Osteoblast (primary cell): ENCODE measurements at regions not wholly inside any gene's neighbourhood (a gene's known extent, or its start where the extent isn't known, plus 50 kb on each side); places are given as distances from the start of the nearest gene placed in this dataset.

Experiments used
- DNase-seq: peaks from one replicate; pipeline ENCODE4 v3.0.0; 2011; ENCODE audit warnings: low spot score, mixed read lengths; ENCODE audit not compliant: insufficient read length; ENCODE audit errors: missing footprints
- H2AFZ ChIP-seq: 2 replicates; pipeline ENCODE4 v1.6.0; 2011; ENCODE audit warnings: mild to moderate bottlenecking, low read length
- H3K27ac ChIP-seq: 2 replicates; pipeline ENCODE4 v1.5.1; 2011; ENCODE audit warnings: mild to moderate bottlenecking, low read depth, low read length, moderate library complexity
- H3K27me3 ChIP-seq: 2 replicates; pipeline ENCODE4 v1.6.0; 2012; ENCODE audit warnings: mild to moderate bottlenecking, control low read depth, inconsistent platforms, low read length, moderate library complexity; ENCODE audit not compliant: insufficient read depth
- H3K36me3 ChIP-seq: 2 replicates; pipeline ENCODE4 v1.5.1; 2011; ENCODE audit warnings: mild to moderate bottlenecking, low read length, control low read depth, moderate library complexity; ENCODE audit not compliant: insufficient read depth
- H3K4me1 ChIP-seq: 2 replicates; pipeline ENCODE4 v1.5.1; 2011; ENCODE audit warnings: mild to moderate bottlenecking, low read length, control low read depth, moderate library complexity; ENCODE audit not compliant: insufficient read depth
- H3K4me2 ChIP-seq: 2 replicates; pipeline ENCODE4 v1.6.0; 2011; ENCODE audit warnings: mild to moderate bottlenecking, low read length; ENCODE audit not compliant: insufficient read depth
- H3K4me3 ChIP-seq: fragments of 200-600 bp; sonication (generic); 3 replicates; pipeline ENCODE4 v1.5.1; 2012; ENCODE audit warnings: mild to moderate bottlenecking, low read length, inconsistent platforms; ENCODE audit not compliant: insufficient read depth
- H3K79me2 ChIP-seq: 2 replicates; pipeline ENCODE4 v1.6.0; 2012; ENCODE audit warnings: mild to moderate bottlenecking, low read length, control low read depth, inconsistent platforms; ENCODE audit not compliant: insufficient read depth
- H3K9me3 ChIP-seq: 2 replicates; pipeline ENCODE4 v1.5.1; 2011; ENCODE audit warnings: low read depth, low read length, control low read depth
- H4K20me1 ChIP-seq: 2 replicates; pipeline ENCODE4 v1.6.0; 2012; ENCODE audit warnings: mild to moderate bottlenecking, low read length, control low read depth; ENCODE audit not compliant: insufficient read depth
- CTCF ChIP-seq: IDR thresholded peaks from 2 replicates; pipeline ENCODE4 v1.5.1; 2011; ENCODE audit warnings: mild to moderate bottlenecking, low read depth, low read length, moderate library complexity; ENCODE audit errors: extremely low read depth

- Histone ChIP-seq H2AFZ (no peak overlapping the region), H3K27ac (no peak overlapping the region)
Measured at GRCh38 chr11:25755918-25756584, 575.9 kb upstream of the ANO3 start.

DNA sequence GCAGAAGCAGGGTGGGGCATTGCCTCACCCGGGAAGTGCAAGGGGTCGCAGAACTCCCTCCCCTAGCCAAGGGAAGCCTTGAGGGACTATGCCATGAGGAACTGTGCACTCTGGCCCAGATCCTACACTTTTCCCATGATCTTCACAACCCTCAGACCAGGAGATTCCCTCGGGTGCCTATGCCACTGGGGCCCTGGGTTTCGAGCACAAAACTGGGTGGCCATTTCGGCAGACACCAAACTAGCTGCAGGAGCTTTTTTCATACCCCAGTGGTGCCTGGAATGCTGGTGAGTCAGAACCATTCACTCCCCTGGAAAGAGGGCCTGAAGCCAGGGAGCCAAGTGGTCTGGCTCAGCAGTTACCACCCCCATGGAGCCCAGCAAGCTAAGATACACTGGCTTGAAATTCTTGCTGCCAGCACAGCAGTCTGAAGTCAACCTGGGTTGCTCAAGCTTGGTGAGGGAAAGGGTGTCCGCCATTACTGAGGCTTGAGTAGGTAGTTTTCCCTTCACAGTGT is 573.7 kb upstream of the ANO3 start:
- Histone ChIP-seq H3K9me3 (peaks cover 2% of the 10 kb centered on the region), H3K4me1 (no peaks in the 10 kb centered on the region), H3K27ac (no peak overlapping the region), H2AFZ (no peak overlapping the region), H3K4me2 (no peak overlapping the region), H3K27me3 (no peaks in the 10 kb centered on the region), H3K4me3 (no peak overlapping the region), H4K20me1 (no peaks in the 10 kb centered on the region), H3K36me3 (no peaks in the 10 kb centered on the region), H3K79me2 (no peaks in the 10 kb centered on the region)
- DNase-seq: no peak
- no peak for TF ChIP-seq CTCF

More at GRCh38 chr11:25755918-25756584, 575.9 kb upstream of the ANO3 start:
- no peak for TF ChIP-seq CTCF
- no peak overlapping the region for H3K4me2 ChIP-seq
- no peak overlapping the region for H3K4me3 ChIP-seq
- H4K20me1 ChIP-seq: no peaks in the 10 kb centered on the region
- H3K36me3 ChIP-seq: no peaks in the 10 kb centered on the region
- no peaks in the 10 kb centered on the region for H3K27me3 ChIP-seq
- no peaks in the 10 kb centered on the region for H3K4me1 ChIP-seq
- peaks cover 2% of the 10 kb centered on the region for H3K9me3 ChIP-seq
- no peaks in the 10 kb centered on the region for H3K79me2 ChIP-seq
- DNase-seq: no peak

- no peak overlapping the region for H3K4me3 ChIP-seq
Measured at GRCh38 chr11:25766332-25767015, 565.5 kb upstream of the ANO3 start.

More at GRCh38 chr11:25766332-25767015, 565.5 kb upstream of the ANO3 start:
- H3K4me1 ChIP-seq: no peaks in the 10 kb centered on the region
- TF ChIP-seq CTCF: no peak
- H3K27ac ChIP-seq: no peak overlapping the region
- H3K9me3 ChIP-seq: peaks cover 2% of the 10 kb centered on the region
- H3K36me3 ChIP-seq: no peaks in the 10 kb centered on the region
- no peaks in the 10 kb centered on the region for H3K27me3 ChIP-seq
- H3K79me2 ChIP-seq: no peaks in the 10 kb centered on the region
- H3K4me2 ChIP-seq: no peak overlapping the region
- no peak overlapping the region for H2AFZ ChIP-seq
- no peaks in the 10 kb centered on the region for H4K20me1 ChIP-seq
- DNase-seq: no peak
